Activated naive CD8-positive, alpha-beta T cell treated with anti-CD3 and anti-CD28 coated beads, Interleukin-2, amount 10 ng/mL, durations not matched to agents 7 days and 5 days (primary cell): ENCODE measurements at regions not wholly inside any gene's neighbourhood (a gene's known extent, or its start where the extent isn't known, plus 50 kb on each side); places are given as distances from the start of the nearest gene placed in this dataset.

Source experiments
- ATAC-seq: fragments of 150-1000 bp; cut with Tn5 transposase; one replicate; pipeline ENCODE4 v1.10.0; 2021; ENCODE audit warnings: low read depth, moderate library complexity
- POLR2A ChIA-PET: fragments of 350-600 bp; sonication (Branson Sonifier 250); formaldehyde crosslinking; loops from one replicate; lab custom pipeline; 2021; ENCODE audit warnings: antibody characterized with exemption; lab: Charles Lee
- DNase-seq: peaks from one replicate; pipeline ENCODE4 v3.0.0; 2021
- H3K27ac Mint-ChIP-seq: one replicate; pipeline ENCODE4 v1.8.0; 2022; ENCODE audit warnings: mild to moderate bottlenecking, mixed read lengths
- H3K27me3 Mint-ChIP-seq: one replicate; pipeline ENCODE4 v1.8.0; 2022; ENCODE audit warnings: mild to moderate bottlenecking, moderate library complexity, mixed read lengths
- H3K36me3 Mint-ChIP-seq: one replicate; pipeline ENCODE4 v1.8.0; 2021; ENCODE audit warnings: mild to moderate bottlenecking, mixed read lengths
- H3K4me1 Mint-ChIP-seq: one replicate; pipeline ENCODE4 v1.8.0; 2021; ENCODE audit warnings: mixed read lengths
- H3K4me3 Mint-ChIP-seq: one replicate; pipeline ENCODE4 v1.8.0; 2022; ENCODE audit warnings: mild to moderate bottlenecking, moderate library complexity, mixed read lengths
- H3K9me3 Mint-ChIP-seq: one replicate; pipeline ENCODE4 v1.8.0; 2021; ENCODE audit warnings: mixed read lengths

GRCh38 chr5:152004095-152004494 lies 79.4 kb upstream of the GLRA1 start:
- H3K9me3 Mint-ChIP-seq, result peaks cover 7% of the 10 kb centered on the region
- DNase-seq (no peak), ATAC-seq (no peak)
- H3K27ac Mint-ChIP-seq, result no peak overlapping the region
- no peaks in the 10 kb centered on the region for H3K27me3 Mint-ChIP-seq
- no peak overlapping the region for H3K4me3 Mint-ChIP-seq
- no peaks in the 10 kb centered on the region for H3K4me1 Mint-ChIP-seq
- no peaks in the 10 kb centered on the region for H3K36me3 Mint-ChIP-seq
- POLR2A ChIA-PET, result no interaction called here
